ENCODE measurements at regions not wholly inside any gene's neighbourhood (a gene's known extent, or its start where the extent isn't known, plus 50 kb on each side); places are given as distances from the start of the nearest gene placed in this dataset.

DNA sequence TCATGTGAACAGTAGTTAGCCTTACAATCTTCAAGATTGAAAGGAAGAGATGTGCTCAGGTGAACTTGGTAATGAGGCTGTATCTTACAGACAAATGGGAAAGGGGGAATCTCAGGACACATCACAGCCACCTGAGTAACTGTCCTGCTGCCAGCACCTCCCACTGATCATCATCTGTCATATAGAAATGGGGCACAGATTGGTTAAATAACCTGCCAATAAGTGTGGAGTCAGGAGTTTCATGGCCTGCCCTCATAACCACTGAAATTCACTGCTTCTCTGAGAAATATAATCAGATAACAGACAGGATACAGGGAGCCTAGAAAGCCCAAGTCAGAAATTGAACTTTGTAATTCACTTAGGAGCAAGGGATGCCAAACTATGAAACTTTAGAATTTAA is 64.9 kb upstream of the TAS2R16 start:
- DNase-seq (ENCODE audit: low read depth), result no peak
- no peak overlapping the region for H3K4me3 ChIP-seq (ENCODE audit: low read depth, low read length)
- TF ChIP-seq, protein P1, sequence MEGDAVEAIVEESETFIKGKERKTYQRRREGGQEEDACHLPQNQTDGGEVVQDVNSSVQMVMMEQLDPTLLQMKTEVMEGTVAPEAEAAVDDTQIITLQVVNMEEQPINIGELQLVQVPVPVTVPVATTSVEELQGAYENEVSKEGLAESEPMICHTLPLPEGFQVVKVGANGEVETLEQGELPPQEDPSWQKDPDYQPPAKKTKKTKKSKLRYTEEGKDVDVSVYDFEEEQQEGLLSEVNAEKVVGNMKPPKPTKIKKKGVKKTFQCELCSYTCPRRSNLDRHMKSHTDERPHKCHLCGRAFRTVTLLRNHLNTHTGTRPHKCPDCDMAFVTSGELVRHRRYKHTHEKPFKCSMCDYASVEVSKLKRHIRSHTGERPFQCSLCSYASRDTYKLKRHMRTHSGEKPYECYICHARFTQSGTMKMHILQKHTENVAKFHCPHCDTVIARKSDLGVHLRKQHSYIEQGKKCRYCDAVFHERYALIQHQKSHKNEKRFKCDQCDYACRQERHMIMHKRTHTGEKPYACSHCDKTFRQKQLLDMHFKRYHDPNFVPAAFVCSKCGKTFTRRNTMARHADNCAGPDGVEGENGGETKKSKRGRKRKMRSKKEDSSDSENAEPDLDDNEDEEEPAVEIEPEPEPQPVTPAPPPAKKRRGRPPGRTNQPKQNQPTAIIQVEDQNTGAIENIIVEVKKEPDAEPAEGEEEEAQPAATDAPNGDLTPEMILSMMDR (IDR thresholded peaks at IDR 0.05; ENCODE audit: control insufficient read depth, extremely low read depth, insufficient read depth), result no peak

DNA sequence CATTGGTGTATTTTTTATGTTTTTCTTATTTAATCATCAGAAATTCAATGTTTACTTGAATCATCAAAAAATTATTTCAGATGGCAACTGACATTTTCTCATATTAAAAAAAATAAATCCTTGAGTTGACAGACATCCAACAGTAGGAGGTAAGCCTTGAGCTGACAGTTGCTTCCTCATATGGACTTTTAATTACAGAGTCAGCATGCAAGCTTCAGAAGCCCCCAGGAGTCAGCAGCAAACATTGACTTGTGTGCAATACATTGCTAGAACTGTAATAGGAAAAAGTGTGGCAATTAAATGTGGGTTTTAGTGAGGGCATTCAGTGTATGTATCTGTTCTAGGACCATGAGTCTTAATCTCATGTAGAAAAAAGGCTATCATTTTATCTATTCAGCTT is 62.4 kb upstream of the TAS2R16 start:
- no peak for DNase-seq (ENCODE audit: low read depth)
- no peak overlapping the region for H3K4me3 ChIP-seq (ENCODE audit: low read depth, low read length)
- TF ChIP-seq, protein P1 (IDR thresholded peaks at IDR 0.05; ENCODE audit: control insufficient read depth, extremely low read depth, insufficient read depth), result no peak

DNA sequence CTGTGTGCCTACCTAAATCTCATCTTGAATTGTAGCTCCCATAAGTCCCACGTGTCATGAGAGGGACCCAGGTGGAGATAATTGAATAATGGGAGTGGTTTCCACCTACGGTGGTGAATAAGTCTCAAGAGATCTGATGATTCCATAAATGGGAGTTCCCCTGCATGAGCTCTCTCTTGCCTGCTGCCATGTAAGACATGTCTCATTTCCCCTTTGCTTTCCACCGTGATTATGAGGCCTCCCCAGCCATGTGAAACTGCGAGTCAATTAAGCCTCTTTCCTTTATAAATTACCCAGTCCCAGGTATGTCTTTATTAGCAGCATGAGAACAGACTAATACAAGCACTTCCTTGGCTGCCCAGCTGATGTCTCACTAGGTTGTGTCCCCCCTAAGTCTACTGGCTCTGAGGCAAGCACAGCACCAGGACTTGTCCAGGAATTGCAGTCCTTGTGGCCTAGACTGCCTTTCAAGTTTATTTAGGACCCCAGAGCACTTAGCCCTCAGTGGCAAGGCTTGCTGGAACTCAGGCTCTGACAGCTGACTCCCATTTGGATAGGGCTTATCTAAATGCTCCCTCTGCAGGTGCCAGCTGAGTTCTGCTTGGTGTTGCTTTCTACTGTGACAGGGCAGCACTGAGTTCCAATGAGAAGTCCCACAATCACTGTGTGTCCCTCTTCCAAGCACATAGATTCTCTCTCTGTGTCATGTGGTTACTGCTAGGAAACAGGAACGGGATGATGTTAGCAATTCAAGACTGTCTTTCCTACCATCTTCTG is 59.0 kb upstream of the TAS2R16 start:
- peak; percentile 3 for DNase-seq (ENCODE audit: low read depth)
- TF ChIP-seq, protein P1 (IDR thresholded peaks at IDR 0.05; ENCODE audit: control insufficient read depth, extremely low read depth, insufficient read depth), result peak; percentile 56
- H3K4me3 ChIP-seq (ENCODE audit: low read depth, low read length), result no peak overlapping the region

DNA sequence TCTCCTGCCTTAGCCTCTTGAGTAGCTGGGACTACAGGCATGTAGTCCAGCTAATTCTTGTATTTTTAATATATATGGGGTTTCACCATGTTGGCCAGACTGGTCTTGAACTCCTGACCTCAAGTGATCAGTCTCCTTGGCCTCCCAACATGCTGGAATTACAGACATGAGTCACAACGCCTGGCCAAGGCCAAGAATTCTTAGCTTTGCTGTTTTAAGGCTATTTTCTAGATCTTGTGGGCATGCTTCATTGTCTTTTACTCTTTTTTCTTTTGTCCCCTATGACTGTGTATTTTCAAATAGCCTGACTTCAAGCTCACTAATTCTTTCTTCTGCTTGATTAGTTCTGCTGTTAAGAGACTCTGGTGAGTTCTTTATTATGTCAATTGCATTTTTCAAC is 56.4 kb upstream of the TAS2R16 start:
- TF ChIP-seq, protein P1 (IDR thresholded peaks at IDR 0.05; ENCODE audit: control insufficient read depth, extremely low read depth, insufficient read depth), result no peak
- no peak for DNase-seq (ENCODE audit: low read depth)
- no peak overlapping the region for H3K4me3 ChIP-seq (ENCODE audit: low read depth, low read length)

DNA sequence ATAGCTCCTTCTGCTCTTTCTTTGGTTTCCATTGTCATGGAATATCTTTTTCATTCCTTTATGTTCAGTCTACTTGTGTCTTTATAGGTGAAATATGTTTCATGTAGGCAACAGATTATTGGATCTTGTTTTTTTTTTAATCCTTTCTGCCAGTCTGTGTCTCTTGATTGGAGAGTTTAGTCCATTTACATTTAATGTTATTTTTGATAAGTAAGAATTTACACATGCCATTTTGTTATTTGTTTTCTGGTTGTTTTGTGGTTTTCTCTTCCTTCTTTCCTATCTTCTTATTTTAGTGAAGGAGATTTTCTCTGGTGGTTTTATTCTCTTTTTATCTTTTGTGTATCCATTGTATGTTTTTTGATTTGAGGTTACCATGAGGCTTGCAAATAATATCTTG is 52.5 kb upstream of the TAS2R16 start:
- no peak for DNase-seq (ENCODE audit: low read depth)
- TF ChIP-seq, protein P1 (IDR thresholded peaks at IDR 0.05; ENCODE audit: control insufficient read depth, extremely low read depth, insufficient read depth), result no peak
- no peak overlapping the region for H3K4me3 ChIP-seq (ENCODE audit: low read depth, low read length)

Measured in LNCaP clone FGC (cell line).